KOPT-K1 (cell line): ENCODE measurements at regions not wholly inside any gene's neighbourhood (a gene's known extent, or its start where the extent isn't known, plus 50 kb on each side); places are given as distances from the start of the nearest gene placed in this dataset.

Experiments used
- H3K27ac ChIP-seq: fragments of 200-600 bp; sonication (generic); 2 replicates; pipeline ENCODE4 v1.5.1; 2016; ENCODE audit warnings: antibody characterized with exemption, mild to moderate bottlenecking, low read depth, low read length; ENCODE audit not compliant: poor library complexity, severe bottlenecking
- H3K36me3 ChIP-seq: fragments of 200-600 bp; sonication (generic); 2 replicates; pipeline ENCODE4 v1.5.1; 2017; ENCODE audit warnings: antibody characterized with exemption, mild to moderate bottlenecking, low read length, moderate library complexity; ENCODE audit not compliant: insufficient read depth
- H3K9me3 ChIP-seq: fragments of 200-600 bp; sonication (generic); 2 replicates; pipeline ENCODE4 v1.5.1; 2017; ENCODE audit warnings: antibody characterized with exemption, low read length, mild to moderate bottlenecking; ENCODE audit not compliant: insufficient read depth, poor library complexity, severe bottlenecking

- Histone ChIP-seq H3K27ac (no peak overlapping the region), H3K36me3 (no peaks in the 10 kb centered on the region), H3K9me3 (no peaks in the 10 kb centered on the region)
Observed at GRCh38 chr15:31867536-31868442, 162.5 kb upstream of the CHRNA7 start.

GRCh38 chr15:31869686-31870307, 160.5 kb upstream of the CHRNA7 start:
- Histone ChIP-seq H3K27ac (no peak overlapping the region), H3K9me3 (no peaks in the 10 kb centered on the region), H3K36me3 (no peaks in the 10 kb centered on the region)

DNA sequence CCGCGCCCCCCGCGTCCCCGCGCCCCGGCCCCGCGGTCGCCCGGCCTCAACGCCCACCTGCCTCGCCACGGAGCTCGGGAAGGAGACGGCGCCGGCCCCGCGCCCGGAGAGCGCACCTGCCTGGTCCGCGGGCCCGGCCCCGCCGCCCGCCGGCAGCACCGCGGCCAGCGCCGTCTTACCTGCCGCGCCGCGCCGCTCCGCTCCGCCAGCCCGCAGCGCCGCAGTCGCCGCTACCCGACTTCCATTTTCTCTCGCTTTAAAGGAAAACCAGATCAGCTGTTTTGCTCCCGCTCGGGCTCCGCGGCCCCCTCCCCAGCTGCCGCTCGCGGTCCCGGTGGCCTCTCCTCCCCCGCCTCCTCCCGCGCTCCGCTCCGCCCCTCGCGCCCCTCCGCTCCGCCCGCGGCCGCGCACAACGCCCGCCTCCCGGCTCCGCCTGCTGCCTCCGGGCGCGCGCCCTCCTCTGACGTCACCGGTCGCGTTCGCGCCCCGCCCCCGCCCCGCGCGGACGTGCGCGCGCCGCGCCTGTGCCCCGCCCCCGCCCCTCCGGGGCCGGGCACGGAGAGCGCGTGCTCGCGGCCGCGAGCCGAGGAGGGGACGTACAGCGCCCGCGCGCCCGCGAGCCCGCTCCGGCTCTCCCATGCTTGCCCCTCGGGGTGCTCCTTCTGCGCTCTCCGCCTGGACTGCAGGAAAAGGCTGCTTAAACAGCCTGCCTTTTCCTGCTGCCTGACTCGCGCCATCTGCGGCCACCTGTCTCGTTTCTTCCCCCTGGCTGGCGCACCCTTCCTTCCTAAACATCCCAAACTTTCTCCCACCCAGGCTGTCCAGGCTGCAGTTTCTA, 159.8 kb upstream of the CHRNA7 start, which contains the start of gene OTUD7A:
TSS of gene OTUD7A (minus strand) at position 346 of the 838 bp plus-strand sequence.
- H3K27ac ChIP-seq: no peak within 1 kb of the TSS
- no peaks in the 10 kb centered on the region for H3K9me3 ChIP-seq
- H3K36me3 ChIP-seq: no peaks in the 10 kb centered on the region

GRCh38 chr15:31871166-31871886, 159.0 kb upstream of the CHRNA7 start:
- Histone ChIP-seq H3K36me3 (no peaks in the 10 kb centered on the region), H3K27ac (no peak overlapping the region), H3K9me3 (no peaks in the 10 kb centered on the region)

GRCh38 chr15:31871887-31872281, 158.4 kb upstream of the CHRNA7 start:
- Histone ChIP-seq H3K27ac (no peak overlapping the region), H3K36me3 (no peaks in the 10 kb centered on the region), H3K9me3 (no peaks in the 10 kb centered on the region)

DNA sequence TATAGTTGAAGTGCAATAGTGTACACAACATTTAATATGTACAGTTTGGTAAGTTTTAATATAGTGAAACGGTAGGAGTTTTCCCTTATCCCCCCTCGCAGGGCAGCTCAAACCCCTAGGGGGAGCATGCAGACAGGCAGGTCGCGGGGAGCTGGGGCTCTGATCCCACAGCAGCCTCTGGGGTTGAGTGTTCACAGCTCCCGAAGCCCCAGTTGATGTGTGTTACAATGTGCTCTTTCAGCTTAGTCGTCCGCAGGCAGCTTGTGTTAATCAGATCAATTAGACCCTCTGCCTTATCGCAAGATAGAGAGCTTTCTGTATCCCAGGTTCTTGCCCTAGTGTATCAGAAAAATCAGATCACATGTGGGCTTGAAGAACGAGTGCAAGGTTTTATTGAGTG, 143.1 kb upstream of the CHRNA7 start:
- no peak overlapping the region for H3K27ac ChIP-seq

DNA sequence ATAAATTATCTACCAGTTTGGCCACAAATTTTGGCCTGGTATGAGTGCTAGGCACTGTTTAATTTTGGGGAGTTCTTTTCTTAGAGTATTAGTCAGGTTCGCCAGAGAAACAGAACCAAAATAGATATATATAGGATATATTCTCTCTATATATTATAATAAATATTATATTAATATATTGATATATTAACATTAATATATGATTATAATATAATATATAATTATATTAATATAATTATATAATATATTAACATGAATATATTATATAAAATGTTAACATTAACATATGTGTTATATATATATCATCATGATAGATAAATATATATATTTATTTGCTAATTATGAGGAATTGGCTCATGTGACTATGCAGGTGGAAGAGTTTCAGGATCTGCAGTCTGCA, 137.8 kb upstream of the CHRNA7 start:
- Histone ChIP-seq H3K36me3 (no peaks in the 10 kb centered on the region), H3K27ac (no peak overlapping the region), H3K9me3 (peaks cover 5% of the 10 kb centered on the region)

More for the DNA sequence above, 143.1 kb upstream of the CHRNA7 start:
- Histone ChIP-seq H3K36me3 (no peaks in the 10 kb centered on the region), H3K9me3 (no peaks in the 10 kb centered on the region)

- Histone ChIP-seq H3K9me3 (peaks cover 10% of the 10 kb centered on the region), H3K36me3 (no peaks in the 10 kb centered on the region), H3K27ac (no peak overlapping the region)
Observed at GRCh38 chr15:31893780-31894179, 136.5 kb upstream of the CHRNA7 start.

- no peaks in the 10 kb centered on the region for H3K36me3 ChIP-seq
- H3K9me3 ChIP-seq: peaks cover 10% of the 10 kb centered on the region
- no peak overlapping the region for H3K27ac ChIP-seq
Observed at GRCh38 chr15:31897746-31898145, 132.6 kb upstream of the CHRNA7 start.

GRCh38 chr15:31901501-31901900, 128.8 kb upstream of the CHRNA7 start:
- Histone ChIP-seq H3K27ac (no peak overlapping the region), H3K36me3 (no peaks in the 10 kb centered on the region), H3K9me3 (peaks cover 10% of the 10 kb centered on the region)

GRCh38 chr15:31905054-31905453, 125.3 kb upstream of the CHRNA7 start:
- no peaks in the 10 kb centered on the region for H3K9me3 ChIP-seq
- H3K36me3 ChIP-seq: no peaks in the 10 kb centered on the region
- H3K27ac ChIP-seq: no peak overlapping the region

GRCh38 chr15:31925541-31925940, 104.8 kb upstream of the CHRNA7 start:
- H3K9me3 ChIP-seq: no peaks in the 10 kb centered on the region
- no peak overlapping the region for H3K27ac ChIP-seq
- H3K36me3 ChIP-seq: no peaks in the 10 kb centered on the region

DNA sequence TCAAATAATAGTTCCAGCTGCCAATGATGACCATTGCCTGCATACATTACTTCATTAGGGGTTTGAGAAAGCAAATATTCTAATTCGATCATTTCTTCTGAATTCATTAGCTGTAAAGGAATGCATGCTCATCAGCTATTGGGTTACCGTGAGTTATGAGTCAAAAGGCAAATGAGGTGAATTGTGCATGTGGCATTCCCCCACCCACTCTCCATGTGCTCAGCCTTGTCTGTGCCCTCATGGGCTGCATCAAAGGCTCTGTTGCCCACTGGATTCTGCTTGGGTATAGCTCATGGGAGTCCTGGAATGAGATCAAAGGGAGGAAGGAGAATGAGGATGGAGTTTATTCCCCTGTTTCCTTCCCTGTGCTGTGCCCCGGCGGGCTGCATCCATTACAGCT, 99.3 kb upstream of the CHRNA7 start:
- Histone ChIP-seq H3K9me3 (no peaks in the 10 kb centered on the region), H3K27ac (no peak overlapping the region), H3K36me3 (no peaks in the 10 kb centered on the region)

- H3K9me3 ChIP-seq: no peaks in the 10 kb centered on the region
- no peak overlapping the region for H3K27ac ChIP-seq
- H3K36me3 ChIP-seq: no peaks in the 10 kb centered on the region
Observed at GRCh38 chr15:31932576-31932975, 97.7 kb upstream of the CHRNA7 start.
